ENCODE measurements at regions not wholly inside any gene's neighbourhood (a gene's known extent, or its start where the extent isn't known, plus 50 kb on each side); places are given as distances from the start of the nearest gene placed in this dataset.

GRCh38 chr9:124133727-124134126, 122.2 kb downstream of the LHX2 start:
- Mint-ChIP-seq H3K27me3 (ENCODE audit: low read depth) (peaks cover 3% of the 10 kb centered on the region), H3K4me1 (no peaks in the 10 kb centered on the region), H3K9me3 (no peaks in the 10 kb centered on the region), H3K36me3 (ENCODE audit: low read depth) (no peaks in the 10 kb centered on the region), H3K4me3 (no peak overlapping the region), H3K27ac (ENCODE audit: unreplicated experiment) (peak overlapping the region; percentile 41)
- no peak for TF ChIP-seq CTCF (conservative IDR thresholded peaks at IDR 0.05)
- peak; percentile 15 for DNase-seq (ENCODE audit: low read depth, low spot score)

- no peak for TF ChIP-seq CTCF (conservative IDR thresholded peaks at IDR 0.05)
- Mint-ChIP-seq H3K27me3 (ENCODE audit: low read depth) (peaks cover 3% of the 10 kb centered on the region), H3K36me3 (ENCODE audit: low read depth) (no peaks in the 10 kb centered on the region), H3K9me3 (no peaks in the 10 kb centered on the region), H3K4me3 (no peak overlapping the region), H3K27ac (ENCODE audit: unreplicated experiment) (no peak overlapping the region), H3K4me1 (no peaks in the 10 kb centered on the region)
- DNase-seq (ENCODE audit: low read depth, low spot score) = no peak
Observed at GRCh38 chr9:124134526-124134925, 123.0 kb downstream of the LHX2 start.

- Mint-ChIP-seq H3K36me3 (ENCODE audit: low read depth) (no peaks in the 10 kb centered on the region), H3K9me3 (no peaks in the 10 kb centered on the region)
- TF ChIP-seq CTCF (conservative IDR thresholded peaks at IDR 0.05) = no peak
Observed at GRCh38 chr9:124135813-124136365, 121.9 kb upstream of the NEK6 start.

GRCh38 chr9:124137009-124137943, 120.5 kb upstream of the NEK6 start:
- peaks cover 3% of the 10 kb centered on the region for H3K27me3 Mint-ChIP-seq (ENCODE audit: low read depth)
- H3K4me1 Mint-ChIP-seq = no peaks in the 10 kb centered on the region
- DNase-seq (ENCODE audit: low read depth, low spot score) = no peak
- H3K27ac Mint-ChIP-seq (ENCODE audit: unreplicated experiment) = no peak overlapping the region
- no peak overlapping the region for H3K4me3 Mint-ChIP-seq
- no peaks in the 10 kb centered on the region for H3K9me3 Mint-ChIP-seq
- no peak for TF ChIP-seq CTCF (conservative IDR thresholded peaks at IDR 0.05)
- H3K36me3 Mint-ChIP-seq (ENCODE audit: low read depth) = no peaks in the 10 kb centered on the region

More at GRCh38 chr9:124135813-124136365, 121.9 kb upstream of the NEK6 start:
- no peak for DNase-seq (ENCODE audit: low read depth, low spot score)
- H3K27me3 Mint-ChIP-seq (ENCODE audit: low read depth) = peaks cover 3% of the 10 kb centered on the region
- H3K4me1 Mint-ChIP-seq = no peaks in the 10 kb centered on the region
- no peak overlapping the region for H3K4me3 Mint-ChIP-seq
- no peak overlapping the region for H3K27ac Mint-ChIP-seq (ENCODE audit: unreplicated experiment)

- TF ChIP-seq CTCF (conservative IDR thresholded peaks at IDR 0.05) = no peak
- peaks cover 3% of the 10 kb centered on the region for H3K27me3 Mint-ChIP-seq (ENCODE audit: low read depth)
- H3K4me3 Mint-ChIP-seq = no peak overlapping the region
- H3K9me3 Mint-ChIP-seq = no peaks in the 10 kb centered on the region
- H3K27ac Mint-ChIP-seq (ENCODE audit: unreplicated experiment) = no peak overlapping the region
- no peak for DNase-seq (ENCODE audit: low read depth, low spot score)
- H3K4me1 Mint-ChIP-seq = no peaks in the 10 kb centered on the region
- no peaks in the 10 kb centered on the region for H3K36me3 Mint-ChIP-seq (ENCODE audit: low read depth)
Observed at GRCh38 chr9:124137944-124138335, 119.8 kb upstream of the NEK6 start.
